Keratinocyte (primary cell): ENCODE measurements at regions not wholly inside any gene's neighbourhood (a gene's known extent, or its start where the extent isn't known, plus 50 kb on each side); places are given as distances from the start of the nearest gene placed in this dataset.

Experiments
- EZH2 ChIP-seq: IDR thresholded peaks from one replicate; pipeline ENCODE4 v1.6.1; 2012; ENCODE audit warnings: inconsistent platforms, mild to moderate bottlenecking, low read length, moderate library complexity
- TF ChIP-seq, protein P1 (sequence below), 3 experiments: IDR thresholded peaks in 1 of 3; conservative IDR thresholded peaks in 1 of 3; optimal IDR thresholded peaks in 1 of 3; 2 replicates in 2 of 3; 3 replicates in 1 of 3; pipeline versions ENCODE3 to v1.5.1; 2011; ENCODE audit warnings: low read length in 3 of 3, mild to moderate bottlenecking in 3 of 3, moderate library complexity in 2 of 3, control low read depth in 1 of 3, inconsistent platforms in 1 of 3; ENCODE audit not compliant: insufficient read depth in 2 of 3; ENCODE audit errors: extremely low read depth in 1 of 3

DNA sequence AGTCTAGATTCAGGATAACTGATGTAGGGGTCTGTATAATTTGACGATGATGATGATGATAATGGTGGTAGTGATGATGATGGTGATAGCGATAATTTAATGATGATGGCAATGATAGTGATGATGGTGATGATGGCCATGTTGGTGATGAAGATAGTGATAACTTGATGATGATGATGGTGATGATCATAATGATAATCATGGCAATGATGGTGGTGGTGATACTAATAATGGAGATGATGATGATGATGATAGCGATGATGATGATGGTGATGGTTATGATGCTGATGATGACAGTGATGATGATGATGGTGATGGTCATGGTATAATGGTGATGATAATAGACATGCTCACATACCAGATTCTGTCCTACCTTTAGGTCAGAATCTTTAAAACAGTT, 66.2 kb upstream of the SEZ6L start:
- TF ChIP-seq, protein P1, sequence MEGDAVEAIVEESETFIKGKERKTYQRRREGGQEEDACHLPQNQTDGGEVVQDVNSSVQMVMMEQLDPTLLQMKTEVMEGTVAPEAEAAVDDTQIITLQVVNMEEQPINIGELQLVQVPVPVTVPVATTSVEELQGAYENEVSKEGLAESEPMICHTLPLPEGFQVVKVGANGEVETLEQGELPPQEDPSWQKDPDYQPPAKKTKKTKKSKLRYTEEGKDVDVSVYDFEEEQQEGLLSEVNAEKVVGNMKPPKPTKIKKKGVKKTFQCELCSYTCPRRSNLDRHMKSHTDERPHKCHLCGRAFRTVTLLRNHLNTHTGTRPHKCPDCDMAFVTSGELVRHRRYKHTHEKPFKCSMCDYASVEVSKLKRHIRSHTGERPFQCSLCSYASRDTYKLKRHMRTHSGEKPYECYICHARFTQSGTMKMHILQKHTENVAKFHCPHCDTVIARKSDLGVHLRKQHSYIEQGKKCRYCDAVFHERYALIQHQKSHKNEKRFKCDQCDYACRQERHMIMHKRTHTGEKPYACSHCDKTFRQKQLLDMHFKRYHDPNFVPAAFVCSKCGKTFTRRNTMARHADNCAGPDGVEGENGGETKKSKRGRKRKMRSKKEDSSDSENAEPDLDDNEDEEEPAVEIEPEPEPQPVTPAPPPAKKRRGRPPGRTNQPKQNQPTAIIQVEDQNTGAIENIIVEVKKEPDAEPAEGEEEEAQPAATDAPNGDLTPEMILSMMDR (optimal IDR thresholded peaks at IDR 0.05 in 1 of 3, IDR thresholded peaks at IDR 0.05 in 1 of 3, conservative IDR thresholded peaks at IDR 0.05 in 1 of 3; ENCODE audit: extremely low read depth in 1 of 3, insufficient read depth in 2 of 3, low read length in 3 of 3), result no peak
- no peak for TF ChIP-seq EZH2
